ENCODE measurements at regions not wholly inside any gene's neighbourhood (a gene's known extent, or its start where the extent isn't known, plus 50 kb on each side); places are given as distances from the start of the nearest gene placed in this dataset.

- DNase-seq, result no peak
- Histone ChIP-seq H3K9me3 (ENCODE audit: severe bottlenecking) (no peaks in the 10 kb centered on the region), H3K4me3 (ENCODE audit: low read depth, low read length) (no peak overlapping the region), H3K27me3 (ENCODE audit: insufficient read depth, low read depth, severe bottlenecking) (no peaks in the 10 kb centered on the region), H3K27ac (no peak overlapping the region), H3K36me3 (no peaks in the 10 kb centered on the region)
- TF ChIP-seq, protein P1, sequence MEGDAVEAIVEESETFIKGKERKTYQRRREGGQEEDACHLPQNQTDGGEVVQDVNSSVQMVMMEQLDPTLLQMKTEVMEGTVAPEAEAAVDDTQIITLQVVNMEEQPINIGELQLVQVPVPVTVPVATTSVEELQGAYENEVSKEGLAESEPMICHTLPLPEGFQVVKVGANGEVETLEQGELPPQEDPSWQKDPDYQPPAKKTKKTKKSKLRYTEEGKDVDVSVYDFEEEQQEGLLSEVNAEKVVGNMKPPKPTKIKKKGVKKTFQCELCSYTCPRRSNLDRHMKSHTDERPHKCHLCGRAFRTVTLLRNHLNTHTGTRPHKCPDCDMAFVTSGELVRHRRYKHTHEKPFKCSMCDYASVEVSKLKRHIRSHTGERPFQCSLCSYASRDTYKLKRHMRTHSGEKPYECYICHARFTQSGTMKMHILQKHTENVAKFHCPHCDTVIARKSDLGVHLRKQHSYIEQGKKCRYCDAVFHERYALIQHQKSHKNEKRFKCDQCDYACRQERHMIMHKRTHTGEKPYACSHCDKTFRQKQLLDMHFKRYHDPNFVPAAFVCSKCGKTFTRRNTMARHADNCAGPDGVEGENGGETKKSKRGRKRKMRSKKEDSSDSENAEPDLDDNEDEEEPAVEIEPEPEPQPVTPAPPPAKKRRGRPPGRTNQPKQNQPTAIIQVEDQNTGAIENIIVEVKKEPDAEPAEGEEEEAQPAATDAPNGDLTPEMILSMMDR (IDR thresholded peaks at IDR 0.05; ENCODE audit: low read depth, low read length), result no peak
These were observed 122.3 kb upstream of the OTUD4 start for GRCh38 chr4:145302725-145303124.

GRCh38 chr4:145301386-145302080 is 121.1 kb upstream of the OTUD4 start:
- Histone ChIP-seq H3K36me3 (no peaks in the 10 kb centered on the region), H3K27me3 (ENCODE audit: insufficient read depth, low read depth, severe bottlenecking) (no peaks in the 10 kb centered on the region), H3K27ac (no peak overlapping the region), H3K9me3 (ENCODE audit: severe bottlenecking) (no peaks in the 10 kb centered on the region), H3K4me3 (ENCODE audit: low read depth, low read length) (no peak overlapping the region)
- DNase-seq, result no peak
- TF ChIP-seq, protein P1 (IDR thresholded peaks at IDR 0.05; ENCODE audit: low read depth, low read length), result no peak

DNA sequence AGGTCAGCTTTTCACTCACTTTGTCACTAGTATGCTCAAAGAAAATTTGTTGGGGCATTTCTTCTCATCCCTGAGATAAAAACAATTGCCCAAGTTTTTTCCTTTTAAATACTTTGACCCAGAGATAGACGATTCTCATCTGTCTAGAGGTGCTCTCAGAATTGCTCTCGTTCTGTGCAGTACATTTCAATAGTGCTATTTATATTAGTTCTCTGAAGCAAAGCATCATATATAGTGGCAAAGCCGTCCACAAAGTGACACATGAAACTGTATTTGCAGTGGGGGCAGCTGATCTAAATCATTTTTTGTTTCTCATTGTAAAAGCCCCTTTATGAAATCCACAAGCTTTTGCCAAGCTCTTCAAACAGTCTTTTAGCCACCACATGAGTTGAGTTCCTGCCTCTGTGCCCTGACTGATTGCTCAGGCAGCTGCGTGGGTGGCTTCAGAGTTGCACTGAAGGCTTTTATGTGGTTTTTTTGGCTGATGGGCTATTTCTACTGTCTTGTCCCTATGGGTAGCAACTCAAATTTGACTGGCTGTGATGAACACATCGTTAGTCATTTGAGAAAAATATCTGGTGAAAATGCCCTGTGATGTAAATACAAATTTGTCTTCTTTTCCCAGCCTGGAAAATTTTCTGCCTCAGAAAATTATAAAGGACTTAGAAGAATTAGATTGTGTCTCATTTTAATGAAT is 119.1 kb upstream of the OTUD4 start:
- Histone ChIP-seq H3K27me3 (ENCODE audit: insufficient read depth, low read depth, severe bottlenecking) (no peaks in the 10 kb centered on the region), H3K4me3 (ENCODE audit: low read depth, low read length) (no peak overlapping the region), H3K36me3 (no peaks in the 10 kb centered on the region), H3K9me3 (ENCODE audit: severe bottlenecking) (no peaks in the 10 kb centered on the region), H3K27ac (no peak overlapping the region)
- TF ChIP-seq, protein P1 (IDR thresholded peaks at IDR 0.05; ENCODE audit: low read depth, low read length), result no peak
- no peak for DNase-seq

DNA sequence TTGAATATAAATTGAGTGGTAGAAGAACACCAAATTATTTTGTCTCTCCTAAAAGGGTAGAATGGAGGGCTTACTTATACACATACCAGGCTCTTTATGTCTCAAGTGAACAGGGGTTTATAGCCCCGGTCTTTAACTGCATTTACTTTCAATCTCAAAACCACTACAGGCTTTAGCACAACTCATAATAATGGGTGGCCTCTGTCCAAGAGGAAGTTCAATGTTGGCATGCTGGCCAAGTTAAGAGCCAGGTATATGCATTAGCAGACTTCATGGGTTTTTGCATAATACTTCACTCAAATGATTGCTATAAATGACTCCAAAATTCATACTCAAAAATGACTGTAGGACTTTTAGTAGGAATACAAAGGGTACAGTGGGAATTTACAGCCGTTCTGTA is 118.5 kb upstream of the OTUD4 start:
- DNase-seq, result no peak
- Histone ChIP-seq H3K9me3 (ENCODE audit: severe bottlenecking) (no peaks in the 10 kb centered on the region), H3K36me3 (no peaks in the 10 kb centered on the region), H3K27ac (no peak overlapping the region), H3K27me3 (ENCODE audit: insufficient read depth, low read depth, severe bottlenecking) (no peaks in the 10 kb centered on the region), H3K4me3 (ENCODE audit: low read depth, low read length) (no peak overlapping the region)
- TF ChIP-seq, protein P1 (IDR thresholded peaks at IDR 0.05; ENCODE audit: low read depth, low read length), result no peak

DNA sequence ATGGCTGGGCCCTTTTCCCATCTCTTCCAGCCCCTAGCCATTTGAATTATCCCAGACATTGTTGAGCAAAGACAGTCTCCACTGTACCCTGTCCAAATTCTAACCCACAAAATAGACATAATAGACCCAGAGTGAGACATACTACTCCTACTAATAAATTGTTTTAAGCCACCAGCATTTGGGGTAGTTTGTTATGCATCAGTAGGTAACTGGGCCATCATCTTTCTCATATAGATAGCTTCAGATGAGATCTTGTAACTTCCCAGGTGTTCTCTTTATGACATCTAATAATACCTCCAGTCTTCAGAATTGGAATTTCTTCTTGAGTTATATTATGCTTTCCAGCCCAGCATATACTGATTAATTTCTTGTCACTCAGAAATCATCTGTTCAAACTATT is 117.2 kb upstream of the OTUD4 start:
- Histone ChIP-seq H3K4me3 (ENCODE audit: low read depth, low read length) (no peak overlapping the region), H3K9me3 (ENCODE audit: severe bottlenecking) (no peaks in the 10 kb centered on the region), H3K36me3 (no peaks in the 10 kb centered on the region), H3K27me3 (ENCODE audit: insufficient read depth, low read depth, severe bottlenecking) (no peaks in the 10 kb centered on the region), H3K27ac (no peak overlapping the region)
- TF ChIP-seq, protein P1 (IDR thresholded peaks at IDR 0.05; ENCODE audit: low read depth, low read length), result no peak
- no peak for DNase-seq
